Esophagus squamous epithelium (tissue), 5 donors: ENCODE measurements at regions not wholly inside any gene's neighbourhood (a gene's known extent, or its start where the extent isn't known, plus 50 kb on each side); places are given as distances from the start of the nearest gene placed in this dataset.

Experiments used
- DNase-seq: peaks from one replicate; lab custom pipeline; 2025; lab: John Stamatoyannopoulos, UW
- H3K27ac ChIP-seq, 4 donors: fragments of 200-600 bp; sonication (generic); one replicate each; pipeline ENCODE4 v1.5.1; 2016 to 2019; ENCODE audit warnings: mild to moderate bottlenecking in 1 of 4
- H3K27me3 ChIP-seq, 4 donors: fragments of 200-600 bp; sonication (generic); 1 replicate in 3 of 4; 2 replicates in 1 of 4; pipeline versions ENCODE4 v1.5.1 to v1.6.0; 2017 to 2021; ENCODE audit warnings: antibody characterized with exemption in 1 of 4
- H3K36me3 ChIP-seq, 3 donors: fragments of 200-600 bp; sonication (generic); one replicate each; pipeline ENCODE4 v1.5.1; 2016 to 2019
- H3K4me1 ChIP-seq, 3 donors: fragments of 200-600 bp; sonication (generic); one replicate each; pipeline ENCODE4 v1.5.1; 2017 to 2019
- H3K4me3 ChIP-seq, 4 donors: fragments of 200-600 bp; sonication (generic); 1 replicate in 3 of 4; 2 replicates in 1 of 4; pipeline ENCODE4 v1.5.1; 2016 to 2019; ENCODE audit warnings: mild to moderate bottlenecking in 2 of 4, moderate library complexity in 1 of 4
- H3K9me3 ChIP-seq, 3 donors: fragments of 200-600 bp; sonication (generic); one replicate each; pipeline ENCODE4 v1.5.1; 2016 to 2019
- POLR2A ChIP-seq, 4 donors: fragments of 450-650 bp; IDR thresholded peaks; one replicate each; pipeline ENCODE4 v1.6.1; 2017; ENCODE audit warnings: antibody characterized with exemption in 4 of 4, mild to moderate bottlenecking in 4 of 4, moderate library complexity in 3 of 4
- WGBS, 2 donors: methylation state at CpG; one replicate each; pipeline ENCODE4 v1.1.5; 2018; 5-methylcytosine and 5-hydroxymethylcytosine counted together
- intact Hi-C: fragments of 100-400 bp; cut with DNase I; formaldehyde crosslinking; loops from one replicate; pipeline ENCODE4 v1.15.0; 2022
- TF ChIP-seq, protein P1 (sequence below), 6 experiments: fragments of 450-650 bp in 4 of 6; fragments of 200-600 bp in 2 of 6; sonication (generic) in 2 of 6; IDR thresholded peaks; one replicate each; pipeline ENCODE4 v1.5.1; 2016 to 2019; ENCODE audit warnings: antibody characterized with exemption in 6 of 6, mild to moderate bottlenecking in 4 of 6, moderate library complexity in 4 of 6
- donor health status: DM: yes; HTN: yes; CAD: no.

DNA sequence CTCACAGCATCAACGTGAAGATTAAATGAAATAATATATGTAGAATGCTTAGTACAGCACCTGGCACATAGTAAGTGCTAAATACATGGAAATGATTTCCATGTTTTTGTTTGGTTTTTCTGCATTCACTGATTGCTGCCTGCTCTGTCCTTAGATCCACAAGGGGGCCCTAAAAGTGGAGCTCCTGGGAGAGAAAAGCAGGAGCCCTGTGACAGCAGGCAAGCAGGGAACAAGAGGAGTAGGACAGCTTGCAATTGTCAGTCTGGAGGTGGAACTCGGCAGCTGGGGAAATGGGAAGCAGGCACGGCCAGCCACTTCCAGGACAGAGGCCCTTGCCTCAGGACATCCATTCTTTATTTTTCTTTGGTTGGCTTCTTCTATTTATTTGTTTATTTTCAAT lies 292.9 kb downstream of the BMP4 start:
- no peaks in the 10 kb centered on the region for H3K27me3 ChIP-seq
- intact Hi-C loops = no loop called here
- H3K27ac ChIP-seq = no peak overlapping the region
- 65 to 70% methylated on average over 3 of the region's 3 CpGs for WGBS, 2 donors
- no peaks in the 10 kb centered on the region for H3K9me3 ChIP-seq
- no peak overlapping the region for H3K4me3 ChIP-seq
- no peak for TF ChIP-seq POLR2A (IDR thresholded peaks at IDR 0.05)
- TF ChIP-seq, protein P1, sequence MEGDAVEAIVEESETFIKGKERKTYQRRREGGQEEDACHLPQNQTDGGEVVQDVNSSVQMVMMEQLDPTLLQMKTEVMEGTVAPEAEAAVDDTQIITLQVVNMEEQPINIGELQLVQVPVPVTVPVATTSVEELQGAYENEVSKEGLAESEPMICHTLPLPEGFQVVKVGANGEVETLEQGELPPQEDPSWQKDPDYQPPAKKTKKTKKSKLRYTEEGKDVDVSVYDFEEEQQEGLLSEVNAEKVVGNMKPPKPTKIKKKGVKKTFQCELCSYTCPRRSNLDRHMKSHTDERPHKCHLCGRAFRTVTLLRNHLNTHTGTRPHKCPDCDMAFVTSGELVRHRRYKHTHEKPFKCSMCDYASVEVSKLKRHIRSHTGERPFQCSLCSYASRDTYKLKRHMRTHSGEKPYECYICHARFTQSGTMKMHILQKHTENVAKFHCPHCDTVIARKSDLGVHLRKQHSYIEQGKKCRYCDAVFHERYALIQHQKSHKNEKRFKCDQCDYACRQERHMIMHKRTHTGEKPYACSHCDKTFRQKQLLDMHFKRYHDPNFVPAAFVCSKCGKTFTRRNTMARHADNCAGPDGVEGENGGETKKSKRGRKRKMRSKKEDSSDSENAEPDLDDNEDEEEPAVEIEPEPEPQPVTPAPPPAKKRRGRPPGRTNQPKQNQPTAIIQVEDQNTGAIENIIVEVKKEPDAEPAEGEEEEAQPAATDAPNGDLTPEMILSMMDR (IDR thresholded peaks at IDR 0.05) = peak in 1 of 6 experiments; percentile 19
- DNase-seq = no peak
- no peaks in the 10 kb centered on the region for H3K36me3 ChIP-seq
- H3K4me1 ChIP-seq = no peaks in the 10 kb centered on the region

GRCh38 chr14:53655080-53655785 lies 301.4 kb downstream of the BMP4 start:
- intact Hi-C loops = no loop called here
- Histone ChIP-seq H3K27ac (no peak overlapping the region), H3K9me3 (no peaks in the 10 kb centered on the region), H3K4me3 (no peak overlapping the region), H3K36me3 (no peaks in the 10 kb centered on the region), H3K4me1 (peaks cover 0 to 7% (median 0%) of the 10 kb centered on the region in 3 donors), H3K27me3 (no peaks in the 10 kb centered on the region)
- WGBS, 2 donors = 59 to 65% methylated on average over 3 of the region's 3 CpGs
- DNase-seq = no peak
- TF ChIP-seq, protein P1 (IDR thresholded peaks at IDR 0.05) = no peak
- TF ChIP-seq POLR2A (IDR thresholded peaks at IDR 0.05) = no peak

DNA sequence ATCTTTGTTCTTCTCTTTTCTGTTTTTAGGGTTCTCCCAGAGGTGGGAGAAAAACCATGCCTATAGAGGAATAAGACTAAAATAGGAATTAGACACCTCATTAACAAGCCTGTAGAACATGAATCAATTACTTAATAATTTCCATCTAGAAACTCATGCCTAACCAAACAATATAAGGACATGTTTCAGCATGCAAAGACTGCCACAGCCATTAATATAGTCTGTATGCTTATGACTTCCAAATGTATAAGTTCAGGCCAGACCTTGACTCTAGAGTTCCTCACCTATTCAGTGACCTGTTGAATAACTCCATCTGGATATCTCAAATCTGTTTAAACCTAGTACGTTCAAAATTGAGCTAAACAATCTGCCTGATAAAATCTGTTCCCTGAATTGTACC lies 304.6 kb downstream of the BMP4 start:
- DNase-seq = no peak
- H3K4me1 ChIP-seq = peaks cover 0 to 7% (median 0%) of the 10 kb centered on the region in 3 donors
- H3K27ac ChIP-seq = no peak overlapping the region
- H3K9me3 ChIP-seq = no peaks in the 10 kb centered on the region
- H3K36me3 ChIP-seq = no peaks in the 10 kb centered on the region
- 42 to 55% methylated on average over 1 of the region's 1 CpG for WGBS, 2 donors
- TF ChIP-seq, protein P1 (IDR thresholded peaks at IDR 0.05) = no peak
- TF ChIP-seq POLR2A (IDR thresholded peaks at IDR 0.05) = no peak
- intact Hi-C loops = no loop called here
- H3K27me3 ChIP-seq = no peaks in the 10 kb centered on the region
- H3K4me3 ChIP-seq = no peak overlapping the region

DNA sequence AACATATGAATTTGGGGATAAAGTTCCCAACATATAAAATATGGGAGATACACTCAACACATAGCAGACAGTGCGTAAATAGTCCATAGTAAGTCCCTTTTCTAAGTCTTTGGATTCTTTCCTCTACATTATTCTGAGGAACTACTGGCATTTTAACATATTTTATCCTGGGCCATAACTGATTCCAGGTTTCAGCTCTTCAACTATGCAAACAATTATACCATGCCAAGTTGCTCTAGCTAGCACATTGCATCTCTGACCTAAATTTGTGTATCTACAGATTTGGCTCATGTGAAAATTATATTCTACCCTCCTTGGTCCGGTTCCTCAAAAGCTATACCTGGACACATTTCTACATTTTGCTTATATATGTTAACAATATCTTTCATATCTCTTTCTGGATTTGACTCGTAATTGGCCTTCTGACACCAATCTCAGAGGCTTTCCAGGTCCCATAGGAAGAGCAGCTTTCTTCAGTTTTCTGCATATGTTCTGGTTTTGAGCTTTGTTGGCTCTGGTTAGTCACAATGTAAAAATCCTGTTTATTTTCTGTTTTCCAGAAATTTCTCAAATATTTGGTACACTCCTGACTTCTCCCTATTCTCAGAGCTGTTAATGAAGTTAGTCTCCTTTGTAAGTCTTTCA lies 305.4 kb downstream of the BMP4 start:
- intact Hi-C loops = no loop called here
- no peak for DNase-seq
- Histone ChIP-seq H3K4me3 (no peak overlapping the region), H3K36me3 (no peaks in the 10 kb centered on the region), H3K27ac (no peak overlapping the region), H3K27me3 (no peaks in the 10 kb centered on the region), H3K4me1 (peaks cover 0 to 7% (median 0%) of the 10 kb centered on the region in 3 donors), H3K9me3 (no peaks in the 10 kb centered on the region)
- WGBS, 2 donors = 86 to 90% methylated on average over 3 of the region's 3 CpGs
- no peak for TF ChIP-seq POLR2A (IDR thresholded peaks at IDR 0.05)
- TF ChIP-seq, protein P1 (IDR thresholded peaks at IDR 0.05) = no peak

DNA sequence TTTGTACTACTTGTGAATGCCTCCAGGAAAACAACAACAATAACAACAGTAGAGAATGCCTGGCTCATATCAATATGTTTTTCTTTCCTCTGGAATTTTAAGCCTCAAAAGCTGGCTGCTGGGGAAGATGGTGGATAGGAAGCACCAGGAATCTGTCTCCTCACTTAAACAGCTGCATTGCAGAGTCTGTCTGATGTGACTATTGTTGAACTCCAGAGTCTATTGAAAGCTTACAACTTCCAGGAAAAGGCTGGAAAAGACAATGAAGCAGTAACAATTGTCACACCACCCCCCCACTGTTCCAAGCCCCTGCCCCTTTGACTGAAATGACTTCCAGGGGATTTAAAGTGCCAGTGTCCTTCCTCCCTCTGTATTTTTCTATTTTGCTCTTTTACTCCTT lies 309.7 kb downstream of the BMP4 start:
- no peaks in the 10 kb centered on the region for H3K36me3 ChIP-seq
- TF ChIP-seq POLR2A (IDR thresholded peaks at IDR 0.05) = no peak
- TF ChIP-seq, protein P1 (IDR thresholded peaks at IDR 0.05) = no peak
- no peak overlapping the region for H3K4me3 ChIP-seq
- H3K9me3 ChIP-seq = no peaks in the 10 kb centered on the region
- H3K4me1 ChIP-seq = peaks cover 0 to under 1% (median 0%) of the 10 kb centered on the region in 3 donors
- no peaks in the 10 kb centered on the region for H3K27me3 ChIP-seq
- H3K27ac ChIP-seq = no peak overlapping the region
- intact Hi-C loops = no loop called here
- no peak for DNase-seq
